ENCODE measurements at regions not wholly inside any gene's neighbourhood (a gene's known extent, or its start where the extent isn't known, plus 50 kb on each side); places are given as distances from the start of the nearest gene placed in this dataset.

DNA sequence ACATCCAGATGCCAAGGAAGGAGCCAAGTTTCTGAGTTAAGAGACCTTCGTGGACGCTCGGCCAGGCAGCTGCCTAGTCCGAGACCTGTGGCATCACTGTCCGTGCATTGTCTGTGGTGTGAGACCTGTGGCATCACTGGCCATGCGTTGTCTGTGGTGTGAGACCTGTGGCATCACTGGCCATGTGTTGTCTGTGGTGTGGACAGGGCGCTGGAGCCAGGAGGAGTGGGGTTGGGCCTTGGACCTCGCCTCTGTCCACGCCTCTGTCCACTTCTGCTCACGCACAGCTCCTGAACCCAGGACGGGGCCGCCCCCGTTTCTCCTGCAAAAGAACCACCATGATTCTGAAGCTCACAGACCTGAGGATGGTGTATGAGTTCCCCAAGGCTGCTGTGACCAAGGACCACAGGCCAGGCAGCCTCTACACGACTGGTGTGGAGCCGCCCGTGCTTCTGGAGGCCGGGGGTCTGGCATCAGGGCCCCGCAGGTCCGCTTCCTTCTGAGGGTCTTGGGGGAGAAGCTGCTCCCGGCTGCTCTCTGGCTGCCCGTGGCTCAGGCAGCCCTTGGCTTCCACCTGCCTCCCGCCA, 1218.3 kb downstream of the BRD1 start:
- Histone ChIP-seq H3K4me3 (ENCODE audit: low read length in 2 of 2) (no peak overlapping the region), H3K9ac (ENCODE audit: low read length in 2 of 2) (no peak overlapping the region), H3K9me3 (ENCODE audit: control insufficient read depth in 2 of 2, low read length in 2 of 2) (no peaks in the 10 kb centered on the region), H3K36me3 (ENCODE audit: control insufficient read depth in 2 of 2, insufficient read depth in 2 of 2, low read length in 2 of 2) (no peaks in the 10 kb centered on the region), H3K27ac (ENCODE audit: low read length) (no peak overlapping the region), H3K4me1 (ENCODE audit: control insufficient read depth, insufficient read depth, low read length) (no peaks in the 10 kb centered on the region), H3K27me3 (ENCODE audit: control insufficient read depth in 1 of 2, insufficient read depth in 2 of 2, low read length in 2 of 2) (no peaks in the 10 kb centered on the region)

DNA sequence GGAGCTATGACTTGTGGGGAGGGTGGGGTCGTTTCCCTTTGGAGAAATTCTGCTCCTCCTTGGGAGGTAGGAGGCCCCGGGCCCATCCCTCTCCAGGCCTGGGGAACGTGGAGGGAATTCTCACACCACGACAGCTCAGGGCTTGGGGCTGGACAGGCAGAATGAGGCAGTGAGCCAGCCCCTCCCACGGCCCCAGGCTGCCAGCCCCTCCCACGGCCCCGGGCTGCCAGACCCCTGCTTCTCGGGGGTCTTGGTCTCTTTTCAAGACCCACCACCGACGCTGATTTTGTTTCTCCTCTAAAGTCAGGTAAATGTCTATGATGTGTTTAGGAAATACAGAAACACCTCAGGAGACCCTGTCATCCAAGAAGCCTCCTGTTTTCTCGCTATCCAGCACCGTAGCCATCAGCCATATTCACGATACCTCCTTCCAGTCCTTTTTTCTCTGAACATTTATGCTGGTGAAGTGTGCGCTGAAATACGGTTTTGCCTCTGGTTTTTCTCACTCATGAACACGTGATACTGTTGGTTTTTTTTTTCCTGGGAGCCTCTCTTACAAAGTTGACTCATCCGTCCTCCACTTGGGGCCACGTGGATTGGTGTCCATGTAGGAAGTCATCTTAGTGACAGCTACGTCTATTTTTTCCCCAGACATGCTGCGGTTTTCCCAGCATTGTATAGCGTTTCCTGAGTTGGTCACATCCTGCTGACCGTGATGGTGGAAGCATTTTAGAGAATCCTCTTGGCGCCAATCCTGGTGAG, 1219.6 kb downstream of the BRD1 start:
- no peaks in the 10 kb centered on the region for H3K4me1 ChIP-seq (ENCODE audit: control insufficient read depth, insufficient read depth, low read length)
- no peaks in the 10 kb centered on the region for H3K36me3 ChIP-seq (ENCODE audit: control insufficient read depth in 2 of 2, insufficient read depth in 2 of 2, low read length in 2 of 2)
- H3K9ac ChIP-seq (ENCODE audit: low read length in 2 of 2), result no peak overlapping the region
- no peak overlapping the region for H3K27ac ChIP-seq (ENCODE audit: low read length)
- H3K9me3 ChIP-seq (ENCODE audit: control insufficient read depth in 2 of 2, low read length in 2 of 2), result no peaks in the 10 kb centered on the region
- H3K4me3 ChIP-seq (ENCODE audit: low read length in 2 of 2), result no peak overlapping the region
- no peaks in the 10 kb centered on the region for H3K27me3 ChIP-seq (ENCODE audit: control insufficient read depth in 1 of 2, insufficient read depth in 2 of 2, low read length in 2 of 2)

DNA sequence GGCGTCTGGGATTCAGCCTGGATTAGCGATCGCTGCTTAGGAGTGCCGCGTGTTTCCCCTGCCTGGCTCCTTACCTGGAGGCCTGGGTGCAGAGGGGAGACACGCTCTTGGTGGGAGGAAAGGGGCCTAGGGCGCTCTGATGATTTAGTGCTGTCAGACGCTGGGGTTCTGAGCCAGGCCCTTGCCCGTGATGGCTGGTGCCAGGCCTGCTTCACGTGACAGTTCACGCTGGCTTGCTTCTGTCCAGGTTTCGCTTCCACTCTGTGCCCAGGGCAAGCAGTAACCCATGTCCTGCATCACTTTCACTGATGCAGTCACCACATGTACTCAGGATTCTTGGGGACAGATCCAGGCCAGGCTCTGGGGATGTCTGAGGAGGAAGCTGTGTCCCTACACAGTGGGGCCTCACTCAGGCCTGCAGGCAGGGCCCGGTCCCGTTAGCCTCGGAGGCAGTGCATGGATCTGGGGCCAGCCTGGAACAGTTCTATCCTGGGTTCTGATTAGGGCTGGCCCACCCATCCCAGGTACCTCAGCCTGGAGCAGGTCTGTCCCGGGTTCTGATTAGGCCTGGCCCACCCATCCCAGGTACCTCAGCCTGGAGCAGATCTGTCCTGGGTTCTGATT, 1220.9 kb downstream of the BRD1 start:
- H3K9ac ChIP-seq (ENCODE audit: low read length in 2 of 2), result no peak overlapping the region
- H3K27ac ChIP-seq (ENCODE audit: low read length), result no peak overlapping the region
- H3K4me1 ChIP-seq (ENCODE audit: control insufficient read depth, insufficient read depth, low read length), result no peaks in the 10 kb centered on the region
- H3K36me3 ChIP-seq (ENCODE audit: control insufficient read depth in 2 of 2, insufficient read depth in 2 of 2, low read length in 2 of 2), result no peaks in the 10 kb centered on the region
- H3K27me3 ChIP-seq (ENCODE audit: control insufficient read depth in 1 of 2, insufficient read depth in 2 of 2, low read length in 2 of 2), result no peaks in the 10 kb centered on the region
- no peak overlapping the region for H3K4me3 ChIP-seq (ENCODE audit: low read length in 2 of 2)
- H3K9me3 ChIP-seq (ENCODE audit: control insufficient read depth in 2 of 2, low read length in 2 of 2), result no peaks in the 10 kb centered on the region

DNA sequence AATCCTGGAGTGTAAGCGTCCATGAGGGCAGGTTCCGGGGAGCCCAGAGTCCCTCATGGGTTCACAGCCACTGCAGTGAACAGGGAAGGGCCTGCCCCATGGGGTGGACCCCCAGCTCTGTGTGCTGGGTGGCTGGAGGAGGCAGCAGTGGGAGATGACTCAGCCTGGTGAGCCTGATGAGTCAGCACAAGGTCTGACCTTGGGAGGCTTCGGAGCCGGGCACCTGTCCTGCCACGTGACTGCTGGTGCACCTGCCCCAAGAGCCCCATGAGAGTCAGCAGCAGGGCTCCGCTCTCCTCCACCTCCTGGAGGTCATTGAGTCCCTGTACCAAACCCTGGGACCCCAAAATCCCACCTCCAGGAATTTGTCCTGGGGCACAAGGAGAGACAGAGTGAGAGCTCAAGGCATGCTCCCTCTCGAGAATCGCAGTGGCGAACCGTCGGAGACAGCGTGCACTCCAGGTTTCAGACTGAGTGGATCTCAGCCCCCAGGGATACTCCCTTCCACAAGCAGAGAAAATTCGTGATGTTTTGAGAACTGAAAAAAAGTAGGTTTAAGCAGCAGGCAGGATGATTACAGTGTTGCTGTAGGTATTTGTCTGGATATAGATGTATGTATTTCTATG, 1221.7 kb downstream of the BRD1 start:
- Histone ChIP-seq H3K4me1 (ENCODE audit: control insufficient read depth, insufficient read depth, low read length) (no peaks in the 10 kb centered on the region), H3K4me3 (ENCODE audit: low read length in 2 of 2) (no peak overlapping the region), H3K9me3 (ENCODE audit: control insufficient read depth in 2 of 2, low read length in 2 of 2) (no peaks in the 10 kb centered on the region), H3K27ac (ENCODE audit: low read length) (no peak overlapping the region), H3K27me3 (ENCODE audit: control insufficient read depth in 1 of 2, insufficient read depth in 2 of 2, low read length in 2 of 2) (no peaks in the 10 kb centered on the region), H3K9ac (ENCODE audit: low read length in 2 of 2) (no peak overlapping the region), H3K36me3 (ENCODE audit: control insufficient read depth in 2 of 2, insufficient read depth in 2 of 2, low read length in 2 of 2) (no peaks in the 10 kb centered on the region)

DNA sequence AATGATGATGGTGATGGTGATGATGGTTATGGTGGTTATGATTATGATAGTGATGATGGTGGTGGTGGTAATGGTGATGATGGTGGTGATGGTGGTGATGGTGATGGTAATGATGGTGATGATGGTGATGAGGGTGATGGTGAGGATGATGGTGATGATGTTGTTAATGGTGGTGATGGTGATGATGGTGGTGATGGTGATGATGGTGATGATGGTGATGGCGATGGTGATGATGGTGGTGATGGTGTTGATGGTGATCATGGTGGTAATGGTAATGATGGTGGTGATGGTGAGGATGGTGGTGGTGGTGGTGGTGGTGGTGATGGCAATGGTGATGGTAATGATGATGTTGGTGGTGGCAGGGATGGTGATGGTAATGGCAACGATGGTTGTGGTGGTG, 1222.5 kb downstream of the BRD1 start:
- Histone ChIP-seq H3K4me3 (ENCODE audit: low read length in 2 of 2) (no peak overlapping the region), H3K36me3 (ENCODE audit: control insufficient read depth in 2 of 2, insufficient read depth in 2 of 2, low read length in 2 of 2) (no peaks in the 10 kb centered on the region), H3K9me3 (ENCODE audit: control insufficient read depth in 2 of 2, low read length in 2 of 2) (no peaks in the 10 kb centered on the region), H3K9ac (ENCODE audit: low read length in 2 of 2) (no peak overlapping the region), H3K27me3 (ENCODE audit: control insufficient read depth in 1 of 2, insufficient read depth in 2 of 2, low read length in 2 of 2) (no peaks in the 10 kb centered on the region), H3K4me1 (ENCODE audit: control insufficient read depth, insufficient read depth, low read length) (no peaks in the 10 kb centered on the region), H3K27ac (ENCODE audit: low read length) (no peak overlapping the region)

DNA sequence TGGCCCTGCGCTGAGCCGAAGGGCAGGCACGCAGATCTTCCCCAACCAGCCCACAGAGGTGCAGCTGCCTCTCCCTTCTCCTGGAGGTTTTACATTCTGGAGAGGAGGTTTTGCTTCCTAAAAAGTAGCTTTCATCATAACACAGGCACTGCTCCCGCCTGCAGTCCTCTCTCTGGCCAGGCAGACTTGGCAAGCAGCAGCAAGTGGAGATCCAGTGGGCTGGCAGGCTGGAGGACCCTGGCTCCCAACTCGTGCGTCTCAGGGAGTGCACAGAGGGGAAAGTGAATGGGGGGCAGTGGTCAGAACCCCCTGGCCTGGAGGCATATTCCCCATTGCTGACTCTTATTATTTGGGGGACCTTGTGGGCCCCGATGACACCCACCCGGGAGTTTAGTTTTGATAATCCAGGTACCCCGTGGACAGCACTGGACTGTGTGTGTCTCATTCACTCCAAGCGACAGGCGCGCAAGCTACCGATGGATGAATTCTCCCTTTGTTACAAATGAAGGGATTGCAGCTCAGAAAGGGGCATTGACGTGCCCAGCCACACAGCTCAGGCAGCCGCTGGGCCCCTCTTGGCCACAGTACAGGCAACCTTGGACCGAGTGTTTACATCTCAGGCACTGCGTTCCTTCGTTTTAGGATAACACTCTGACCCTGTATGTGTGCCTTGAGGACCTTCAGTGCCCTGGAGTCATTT, 1223.9 kb downstream of the BRD1 start:
- H3K9me3 ChIP-seq (ENCODE audit: control insufficient read depth in 2 of 2, low read length in 2 of 2), result peaks cover 0 to 3% of the 10 kb centered on the region in 2 donors
- H3K27ac ChIP-seq (ENCODE audit: low read length), result no peak overlapping the region
- no peaks in the 10 kb centered on the region for H3K4me1 ChIP-seq (ENCODE audit: control insufficient read depth, insufficient read depth, low read length)
- no peaks in the 10 kb centered on the region for H3K36me3 ChIP-seq (ENCODE audit: control insufficient read depth in 2 of 2, insufficient read depth in 2 of 2, low read length in 2 of 2)
- no peak overlapping the region for H3K4me3 ChIP-seq (ENCODE audit: low read length in 2 of 2)
- H3K27me3 ChIP-seq (ENCODE audit: control insufficient read depth in 1 of 2, insufficient read depth in 2 of 2, low read length in 2 of 2), result no peaks in the 10 kb centered on the region
- H3K9ac ChIP-seq (ENCODE audit: low read length in 2 of 2), result no peak overlapping the region

DNA sequence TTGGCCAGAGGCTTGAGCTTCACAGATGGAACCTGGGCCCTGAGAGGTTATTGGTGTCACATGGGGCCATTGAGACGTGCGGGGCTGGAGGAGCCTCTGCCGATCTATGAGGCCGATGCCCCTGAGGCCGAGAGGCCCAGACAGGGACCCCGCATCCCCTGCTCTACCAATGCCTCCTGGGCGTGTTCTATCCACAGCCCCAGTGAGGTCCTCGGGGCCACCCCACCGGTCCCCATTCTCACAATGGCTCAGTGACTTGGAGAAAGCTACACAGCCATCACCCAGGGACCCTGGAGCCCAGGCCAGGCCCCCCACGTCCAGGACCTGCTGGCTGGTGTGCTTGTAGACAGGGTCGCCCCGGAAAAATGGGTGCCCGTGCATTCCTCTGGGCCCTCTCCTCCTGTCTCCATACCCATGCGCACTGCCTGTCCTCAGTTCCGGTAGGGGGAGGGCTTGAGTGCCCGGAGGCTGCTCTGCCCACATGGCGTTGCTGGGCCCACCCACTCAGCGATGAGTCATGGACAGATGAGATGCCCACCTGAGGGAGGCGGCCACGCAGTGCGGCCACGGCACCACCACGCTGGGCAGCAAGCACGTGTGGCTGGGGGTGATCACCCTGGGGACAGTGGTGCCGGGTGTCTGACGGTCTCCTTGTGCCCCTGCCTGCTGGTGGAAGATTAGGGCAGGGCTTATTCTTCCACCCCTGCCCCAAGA, 1224.7 kb downstream of the BRD1 start:
- Histone ChIP-seq H3K36me3 (ENCODE audit: control insufficient read depth in 2 of 2, insufficient read depth in 2 of 2, low read length in 2 of 2) (no peaks in the 10 kb centered on the region), H3K9me3 (ENCODE audit: control insufficient read depth in 2 of 2, low read length in 2 of 2) (peaks cover 0 to 9% of the 10 kb centered on the region in 2 donors), H3K4me3 (ENCODE audit: low read length in 2 of 2) (no peak overlapping the region), H3K27me3 (ENCODE audit: control insufficient read depth in 1 of 2, insufficient read depth in 2 of 2, low read length in 2 of 2) (no peaks in the 10 kb centered on the region), H3K4me1 (ENCODE audit: control insufficient read depth, insufficient read depth, low read length) (no peaks in the 10 kb centered on the region), H3K27ac (ENCODE audit: low read length) (no peak overlapping the region), H3K9ac (ENCODE audit: low read length in 2 of 2) (no peak overlapping the region)

DNA sequence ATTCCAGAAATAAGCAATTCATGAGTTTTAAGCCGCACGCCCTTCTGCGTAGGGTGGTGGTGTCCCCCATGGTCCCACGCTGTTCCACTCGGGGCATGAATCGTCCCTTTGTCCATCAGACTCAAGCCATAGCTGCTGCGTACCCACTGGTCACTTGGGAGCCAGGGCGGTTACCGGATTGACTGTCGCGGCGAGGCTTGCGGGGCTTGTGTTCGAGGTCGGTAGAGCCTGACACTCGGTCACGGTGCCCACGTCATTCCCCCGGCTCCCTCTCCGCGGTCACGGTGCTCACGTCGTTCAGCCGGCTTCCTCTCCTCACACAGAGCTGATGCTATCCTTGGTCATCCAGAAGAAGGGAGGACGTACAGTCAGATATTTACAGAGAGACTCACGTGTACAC, 1227.0 kb downstream of the BRD1 start:
- Histone ChIP-seq H3K36me3 (ENCODE audit: control insufficient read depth in 2 of 2, insufficient read depth in 2 of 2, low read length in 2 of 2) (no peaks in the 10 kb centered on the region), H3K4me3 (ENCODE audit: low read length in 2 of 2) (no peak overlapping the region), H3K4me1 (ENCODE audit: control insufficient read depth, insufficient read depth, low read length) (no peaks in the 10 kb centered on the region), H3K9me3 (ENCODE audit: control insufficient read depth in 2 of 2, low read length in 2 of 2) (peaks cover 0 to 9% of the 10 kb centered on the region in 2 donors), H3K27me3 (ENCODE audit: control insufficient read depth in 1 of 2, insufficient read depth in 2 of 2, low read length in 2 of 2) (peaks cover 0 to 4% of the 10 kb centered on the region in 2 donors), H3K27ac (ENCODE audit: low read length) (no peak overlapping the region), H3K9ac (ENCODE audit: low read length in 2 of 2) (no peak overlapping the region)

DNA sequence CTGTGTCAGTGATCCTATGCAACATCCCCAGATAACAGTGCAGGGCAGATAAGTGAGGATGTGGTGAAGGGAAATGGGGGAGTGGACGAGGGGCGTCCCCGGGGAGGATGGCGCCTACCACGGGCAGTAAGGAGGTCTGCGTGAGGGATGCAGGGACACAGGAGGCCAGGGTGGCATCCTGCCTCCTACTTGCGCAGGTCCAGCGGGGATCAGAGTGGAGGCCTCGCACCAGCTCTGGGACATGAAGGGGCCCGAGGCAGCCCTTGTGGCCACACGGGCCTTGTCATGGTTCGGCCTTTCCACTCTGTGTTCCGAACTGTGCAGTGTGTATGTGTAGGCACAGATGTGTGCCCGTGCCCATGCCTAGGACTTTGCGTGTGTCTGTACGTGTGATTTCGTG, 1227.5 kb downstream of the BRD1 start:
- Histone ChIP-seq H3K9ac (ENCODE audit: low read length in 2 of 2) (no peak overlapping the region), H3K4me3 (ENCODE audit: low read length in 2 of 2) (no peak overlapping the region), H3K9me3 (ENCODE audit: control insufficient read depth in 2 of 2, low read length in 2 of 2) (peaks cover 0 to 9% of the 10 kb centered on the region in 2 donors), H3K27me3 (ENCODE audit: control insufficient read depth in 1 of 2, insufficient read depth in 2 of 2, low read length in 2 of 2) (peaks cover 0 to 4% of the 10 kb centered on the region in 2 donors), H3K4me1 (ENCODE audit: control insufficient read depth, insufficient read depth, low read length) (no peaks in the 10 kb centered on the region), H3K27ac (ENCODE audit: low read length) (no peak overlapping the region), H3K36me3 (ENCODE audit: control insufficient read depth in 2 of 2, insufficient read depth in 2 of 2, low read length in 2 of 2) (no peaks in the 10 kb centered on the region)

DNA sequence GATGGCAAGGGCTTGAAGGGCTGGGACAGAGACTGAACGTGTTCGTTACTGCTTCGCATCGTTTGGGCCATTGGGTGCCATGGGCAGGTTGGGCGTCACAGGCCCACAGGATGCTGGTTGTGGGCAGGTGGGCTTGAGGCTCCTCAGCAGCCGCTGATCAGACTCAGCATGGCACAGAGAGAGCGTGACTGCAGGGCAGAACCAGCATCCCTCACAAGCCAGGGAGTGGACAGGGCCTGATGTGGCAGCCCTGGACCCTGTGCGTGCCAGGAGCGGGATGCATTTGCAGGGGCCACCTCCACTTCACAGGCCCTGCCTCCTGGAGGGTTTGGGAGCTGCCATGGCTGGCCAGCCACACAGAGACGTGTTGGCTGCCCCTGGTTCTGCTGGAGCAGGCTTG, 1228.3 kb downstream of the BRD1 start:
- peaks cover 0 to 9% of the 10 kb centered on the region in 2 donors for H3K9me3 ChIP-seq (ENCODE audit: control insufficient read depth in 2 of 2, low read length in 2 of 2)
- no peak overlapping the region for H3K9ac ChIP-seq (ENCODE audit: low read length in 2 of 2)
- no peaks in the 10 kb centered on the region for H3K36me3 ChIP-seq (ENCODE audit: control insufficient read depth in 2 of 2, insufficient read depth in 2 of 2, low read length in 2 of 2)
- no peak overlapping the region for H3K27ac ChIP-seq (ENCODE audit: low read length)
- no peaks in the 10 kb centered on the region for H3K4me1 ChIP-seq (ENCODE audit: control insufficient read depth, insufficient read depth, low read length)
- H3K4me3 ChIP-seq (ENCODE audit: low read length in 2 of 2), result no peak overlapping the region
- peaks cover 2 to 4% of the 10 kb centered on the region in 2 donors for H3K27me3 ChIP-seq (ENCODE audit: control insufficient read depth in 1 of 2, insufficient read depth in 2 of 2, low read length in 2 of 2)

Measured in stomach smooth muscle (tissue), 2 donors.